Transverse colon (tissue), 4 donors: ENCODE measurements at regions not wholly inside any gene's neighbourhood (a gene's known extent, or its start where the extent isn't known, plus 50 kb on each side); places are given as distances from the start of the nearest gene placed in this dataset.

ENCODE experiments used
- POLR2A ChIP-seq: fragments of 450-650 bp; IDR thresholded peaks from one replicate; pipeline ENCODE4 v1.6.1; 2016; ENCODE audit warnings: antibody characterized with exemption, mild to moderate bottlenecking, moderate library complexity
- POLR2AphosphoS5 ChIP-seq, 3 donors: sonication (generic); formaldehyde crosslinking; IDR thresholded peaks; one replicate each; pipeline ENCODE4 v1.6.1; 2016; ENCODE audit warnings: antibody characterized with exemption in 3 of 3
- TF ChIP-seq, protein P1 (sequence below), 5 experiments: fragments of 200-600 bp in 3 of 5; fragments of 450-650 bp in 2 of 5; sonication (generic) in 3 of 5; IDR thresholded peaks; 1 replicate in 2 of 5; 2 replicates in 3 of 5; pipeline ENCODE4 v1.5.1; 2016 to 2017; ENCODE audit warnings: antibody characterized with exemption in 5 of 5, inconsistent platforms in 3 of 5, mild to moderate bottlenecking in 2 of 5, moderate library complexity in 1 of 5

DNA sequence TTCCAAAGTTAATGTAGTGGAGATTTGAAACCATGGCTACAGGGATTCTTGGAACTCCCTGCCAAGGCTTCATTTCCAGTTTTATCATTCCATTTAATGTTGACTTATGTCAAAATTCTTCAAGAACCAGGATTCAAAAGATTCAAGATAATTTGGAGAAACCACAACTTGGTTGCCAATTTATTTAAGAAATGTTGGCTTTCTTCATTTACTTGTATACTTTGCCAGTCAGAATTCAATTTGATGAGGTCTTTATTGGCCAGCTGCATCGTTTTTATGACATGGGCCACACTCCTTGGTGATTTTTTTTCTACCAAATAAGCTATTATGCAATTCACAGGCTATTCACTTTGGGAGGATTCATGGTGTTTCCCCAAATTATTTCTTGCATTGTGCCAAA lies 53.1 kb upstream of the RASEF start:
- TF ChIP-seq, protein P1, sequence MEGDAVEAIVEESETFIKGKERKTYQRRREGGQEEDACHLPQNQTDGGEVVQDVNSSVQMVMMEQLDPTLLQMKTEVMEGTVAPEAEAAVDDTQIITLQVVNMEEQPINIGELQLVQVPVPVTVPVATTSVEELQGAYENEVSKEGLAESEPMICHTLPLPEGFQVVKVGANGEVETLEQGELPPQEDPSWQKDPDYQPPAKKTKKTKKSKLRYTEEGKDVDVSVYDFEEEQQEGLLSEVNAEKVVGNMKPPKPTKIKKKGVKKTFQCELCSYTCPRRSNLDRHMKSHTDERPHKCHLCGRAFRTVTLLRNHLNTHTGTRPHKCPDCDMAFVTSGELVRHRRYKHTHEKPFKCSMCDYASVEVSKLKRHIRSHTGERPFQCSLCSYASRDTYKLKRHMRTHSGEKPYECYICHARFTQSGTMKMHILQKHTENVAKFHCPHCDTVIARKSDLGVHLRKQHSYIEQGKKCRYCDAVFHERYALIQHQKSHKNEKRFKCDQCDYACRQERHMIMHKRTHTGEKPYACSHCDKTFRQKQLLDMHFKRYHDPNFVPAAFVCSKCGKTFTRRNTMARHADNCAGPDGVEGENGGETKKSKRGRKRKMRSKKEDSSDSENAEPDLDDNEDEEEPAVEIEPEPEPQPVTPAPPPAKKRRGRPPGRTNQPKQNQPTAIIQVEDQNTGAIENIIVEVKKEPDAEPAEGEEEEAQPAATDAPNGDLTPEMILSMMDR (IDR thresholded peaks at IDR 0.05) = no peak
- TF ChIP-seq POLR2AphosphoS5 (IDR thresholded peaks at IDR 0.05) = no peak
- no peak for TF ChIP-seq POLR2A
